ENCODE measurements at regions not wholly inside any gene's neighbourhood (a gene's known extent, or its start where the extent isn't known, plus 50 kb on each side); places are given as distances from the start of the nearest gene placed in this dataset.
A peak's percentile ranks its signal among the peaks of the same experiment; 100 is the strongest.
"Not testable (repeated sequence)": the region's sequence is repeated elsewhere in the genome, so short reads cannot be mapped to it uniquely, and the experiment has no call there.

DNA sequence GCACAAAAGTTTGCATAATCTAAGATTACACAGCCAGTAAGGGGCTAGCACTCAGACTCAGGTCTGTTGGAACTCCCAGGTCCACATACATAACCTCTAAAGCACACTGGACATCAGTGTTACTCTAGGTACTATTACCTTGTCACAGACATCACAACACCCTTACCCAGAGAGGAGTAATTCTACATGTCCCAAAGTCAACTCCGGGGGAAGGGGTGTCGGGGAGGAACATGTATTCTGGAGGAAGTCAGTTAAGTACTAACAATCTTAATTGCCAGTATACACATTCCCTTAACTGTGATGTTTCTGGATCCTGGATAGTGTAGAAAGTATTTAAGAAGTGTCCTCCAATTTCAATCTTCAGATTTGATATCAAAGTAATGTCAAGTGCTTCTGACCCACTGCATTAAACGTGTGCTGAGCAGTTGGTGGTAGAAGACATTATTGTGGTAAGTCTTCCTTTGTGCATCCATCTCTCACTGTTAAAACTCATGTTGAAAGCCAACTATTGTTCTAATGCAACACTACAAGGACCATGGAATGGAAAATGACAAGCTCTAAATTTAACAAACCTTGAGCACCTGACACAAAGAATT is 155.4 kb downstream of the CRPPA start:
- DNase-seq, result no peak

DNA sequence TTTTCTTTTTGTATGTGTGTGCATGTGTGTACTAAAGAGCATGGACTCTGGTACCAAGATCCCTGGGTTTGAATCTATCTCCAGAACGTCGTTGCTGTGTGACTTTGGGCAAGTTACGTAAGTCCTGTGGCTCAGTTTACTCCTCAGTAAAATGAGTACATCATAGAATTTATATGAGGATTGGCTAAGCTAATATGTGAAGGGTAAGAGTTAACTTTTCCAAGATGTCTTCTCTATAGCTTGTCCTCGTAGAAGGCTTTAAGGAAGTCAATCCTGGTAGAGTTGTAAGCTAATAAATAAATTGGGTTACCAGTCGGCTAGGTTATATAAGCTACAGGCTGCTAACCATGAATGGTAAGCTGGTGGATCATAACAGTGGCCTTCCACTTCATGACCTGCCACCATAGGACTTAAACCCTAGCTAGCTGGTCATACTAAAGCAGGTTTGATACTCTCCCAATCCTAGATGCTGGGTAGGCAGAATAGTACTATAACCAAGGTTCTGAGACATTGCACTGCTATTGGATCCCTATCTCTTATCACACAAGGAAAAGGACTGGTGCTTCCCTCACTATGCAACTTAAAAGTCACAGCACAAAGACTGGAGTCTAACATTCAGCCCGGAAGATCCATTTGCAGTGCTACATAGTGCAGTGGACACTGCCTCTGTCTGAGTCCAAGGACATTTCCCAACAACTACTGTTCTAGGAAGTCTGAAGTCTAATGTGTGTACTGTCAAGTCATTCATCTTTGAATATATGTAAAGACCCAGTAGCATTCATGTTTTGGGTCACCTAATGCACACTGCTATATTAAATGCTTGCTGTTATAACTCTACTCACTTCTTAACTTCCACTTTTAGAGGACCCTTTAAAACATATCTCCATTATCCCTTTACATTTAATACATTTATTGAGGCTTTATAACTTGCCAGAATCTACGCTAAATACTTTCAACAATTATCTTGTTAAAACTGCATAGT is 156.2 kb downstream of the CRPPA start:
- no peak for DNase-seq

DNA sequence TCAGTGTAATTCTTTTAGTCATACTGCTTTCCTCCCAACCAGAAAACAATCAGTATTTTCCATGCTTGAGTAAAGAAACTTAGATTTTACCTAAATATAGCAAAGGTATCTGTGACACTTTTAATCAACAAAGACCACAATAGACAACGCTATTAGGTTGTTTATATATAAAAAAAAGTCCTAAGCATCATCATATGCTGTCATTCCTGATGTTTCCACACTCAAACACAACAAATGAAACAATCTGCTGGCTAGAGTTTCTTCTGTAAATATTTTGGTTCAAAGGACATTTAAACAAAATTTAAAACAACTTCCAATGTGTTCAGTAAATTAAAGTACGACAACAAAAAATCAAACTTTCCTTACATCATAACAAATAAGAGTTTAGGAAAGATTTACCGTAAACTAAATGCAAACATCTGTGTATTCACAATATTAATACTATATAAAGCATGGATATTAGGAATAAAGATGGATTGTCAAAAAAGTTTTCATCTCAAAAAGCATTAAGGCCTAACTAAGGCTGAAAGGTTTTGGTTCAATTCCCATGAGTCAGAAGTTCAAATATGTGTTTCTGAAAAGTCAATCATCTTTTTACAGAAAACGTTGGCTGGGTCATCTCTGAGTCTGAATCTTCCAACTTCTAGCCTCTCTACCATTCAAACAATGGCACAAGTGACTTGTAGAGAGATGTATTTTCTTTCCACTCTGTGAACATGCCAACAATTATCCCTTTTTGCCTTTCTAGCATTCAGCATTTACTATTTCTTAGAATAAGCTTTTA is 157.1 kb downstream of the CRPPA start:
- DNase-seq, result no peak

DNA sequence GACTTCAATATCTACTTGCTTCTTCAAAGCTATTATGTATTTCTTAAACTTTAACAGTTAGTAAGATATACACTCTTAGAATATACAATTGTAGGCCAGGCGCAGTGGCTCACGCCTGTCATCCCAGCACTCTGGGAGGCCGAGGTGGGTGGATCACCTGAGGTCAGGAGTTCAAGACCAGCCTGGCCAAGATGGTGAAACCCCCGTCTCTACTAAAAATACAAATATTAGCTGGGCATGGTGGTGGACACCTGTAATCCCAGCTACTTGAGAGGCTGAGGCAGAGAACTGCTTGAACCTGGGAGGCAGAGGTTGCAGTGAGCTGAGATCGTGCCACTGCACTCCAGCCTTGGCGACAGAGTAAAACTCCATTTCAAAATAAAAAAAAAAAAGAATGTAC is 158.0 kb downstream of the CRPPA start:
- DNase-seq, result not testable (repeated sequence)

DNA sequence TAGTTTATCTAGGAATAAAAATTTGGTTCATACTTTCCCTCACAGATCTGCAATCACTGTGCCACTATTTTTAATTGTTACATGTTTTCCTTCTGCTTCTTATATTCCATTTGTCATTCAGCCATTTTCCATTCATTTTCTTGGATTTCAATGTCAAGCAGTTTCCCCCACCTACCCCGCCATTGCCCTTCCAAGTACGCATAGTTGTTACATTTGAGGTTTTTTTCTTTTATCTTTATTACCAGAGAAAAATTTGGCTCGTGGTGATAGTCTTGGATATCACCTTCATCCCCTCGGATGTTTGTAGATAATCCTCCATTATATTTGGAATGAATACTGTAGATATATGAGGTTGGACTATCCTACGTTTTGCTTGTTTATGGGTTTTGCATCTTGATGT is 159.7 kb downstream of the CRPPA start:
- no peak for DNase-seq

DNA sequence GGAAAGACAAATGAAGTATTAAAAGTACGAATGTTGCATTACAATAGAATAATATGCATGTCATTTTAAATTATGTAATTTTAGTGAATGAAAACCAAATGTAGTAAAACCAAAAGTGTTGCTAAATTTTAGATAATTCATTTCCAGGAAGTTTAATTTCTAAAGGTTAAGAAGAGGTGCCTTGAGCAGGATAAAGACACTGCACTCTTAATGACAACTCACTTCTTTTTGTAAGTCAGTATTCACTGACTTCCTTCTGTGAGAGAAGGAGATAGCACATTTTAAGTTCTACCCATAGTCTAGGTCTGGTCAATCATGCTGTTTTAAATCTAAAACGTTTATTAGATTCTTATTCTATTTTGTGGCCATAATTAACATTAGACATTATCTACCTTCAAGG is 160.2 kb downstream of the CRPPA start:
- DNase-seq, result no peak

DNA sequence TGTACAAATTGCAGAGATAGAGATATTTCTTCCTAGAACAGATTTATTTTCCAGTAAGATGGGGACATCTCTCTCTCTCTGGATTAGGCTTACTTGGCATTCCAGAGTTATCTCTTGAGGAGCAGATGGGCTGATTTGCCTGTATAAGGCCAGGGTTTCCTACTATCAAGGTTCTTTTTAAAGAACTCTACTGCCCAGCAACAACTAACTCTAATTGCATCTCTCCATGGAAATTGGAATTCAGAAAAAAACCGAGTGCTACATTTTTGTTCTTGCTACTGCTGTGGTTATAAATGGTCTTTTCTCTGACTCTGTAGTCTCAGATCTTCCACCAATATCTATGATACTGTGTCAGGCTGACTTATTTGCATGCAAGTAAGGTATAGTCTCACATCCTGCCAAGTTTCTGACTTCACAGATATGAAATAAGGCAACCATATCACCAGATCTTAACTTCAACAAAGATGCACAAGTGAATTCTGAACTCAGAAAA is 161.1 kb downstream of the CRPPA start:
- DNase-seq, result no peak

DNA sequence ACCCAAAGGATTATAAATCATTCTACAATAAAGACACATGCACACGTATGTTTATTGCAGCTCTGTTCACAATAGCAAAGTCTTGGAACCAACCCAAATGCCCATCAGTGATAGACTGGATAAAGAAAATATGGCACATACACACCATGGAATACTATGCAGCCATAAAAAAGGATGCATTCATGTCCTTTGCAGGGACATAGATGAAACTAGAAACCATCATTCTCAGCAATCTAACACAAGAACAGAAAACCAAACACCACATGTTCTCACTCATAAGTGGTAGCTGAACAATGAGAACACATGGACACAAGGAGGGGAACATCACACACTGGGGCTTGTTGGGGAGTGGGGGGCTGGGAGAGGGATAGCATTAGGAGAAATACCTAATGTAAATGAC is 164.9 kb downstream of the CRPPA start:
- not testable (repeated sequence) for DNase-seq

DNA sequence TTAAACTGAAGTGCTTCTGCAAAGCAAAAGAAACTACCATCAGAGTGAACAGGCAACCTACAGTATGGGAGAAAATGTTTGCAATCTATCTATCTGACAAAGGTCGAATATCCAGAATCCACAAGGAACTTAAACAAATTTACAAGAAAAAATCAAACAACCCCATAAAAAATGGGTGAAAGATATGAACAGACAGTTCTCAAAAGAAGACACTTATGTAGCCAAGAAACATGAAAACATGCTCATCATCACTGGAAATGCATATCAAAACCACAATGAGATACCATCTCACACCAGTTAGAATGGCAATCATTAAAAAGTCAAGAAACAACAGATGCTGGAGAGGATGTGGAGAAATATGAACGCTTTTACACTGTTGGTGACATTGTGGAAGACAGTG is 165.4 kb downstream of the CRPPA start:
- not testable (repeated sequence) for DNase-seq

DNA sequence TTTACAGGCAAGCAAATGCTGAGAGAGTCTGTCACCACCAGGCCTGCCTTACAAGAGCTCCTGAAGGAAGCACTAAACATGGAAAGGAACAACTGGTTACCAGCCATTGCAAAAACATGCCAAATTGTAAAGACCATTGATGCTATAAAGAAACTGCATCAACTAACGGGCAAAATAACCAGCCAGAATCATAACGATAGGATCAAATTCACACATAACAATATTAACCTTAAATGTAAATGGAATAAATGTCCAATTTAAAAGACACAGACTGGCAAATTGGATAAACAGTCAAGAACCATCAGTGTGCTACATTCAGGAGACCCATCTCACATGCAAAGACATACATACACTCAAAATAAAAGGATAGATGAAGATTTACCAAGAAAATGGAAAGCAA is 170.7 kb downstream of the CRPPA start:
- DNase-seq, result not testable (repeated sequence)

DNA sequence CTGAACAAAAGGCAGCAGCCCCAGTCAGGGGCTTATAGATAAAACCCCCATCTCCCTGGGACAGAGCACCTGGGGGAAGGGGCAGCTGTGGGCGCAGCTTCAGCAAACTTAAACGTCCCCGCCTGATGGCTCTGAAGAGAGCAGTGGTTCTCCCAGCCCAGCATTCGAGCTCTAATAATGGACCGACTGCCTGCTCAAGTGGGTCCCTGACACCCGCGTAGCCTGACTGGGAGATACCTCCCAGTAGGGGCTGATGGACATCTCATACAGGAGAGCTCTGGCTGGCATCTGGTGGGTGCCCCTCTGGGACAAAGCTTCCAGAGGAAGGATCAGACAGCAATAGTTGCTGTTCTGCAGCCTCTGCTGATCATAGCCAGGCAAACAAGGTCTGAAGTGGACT is 172.1 kb downstream of the CRPPA start:
- not testable (repeated sequence) for DNase-seq

DNA sequence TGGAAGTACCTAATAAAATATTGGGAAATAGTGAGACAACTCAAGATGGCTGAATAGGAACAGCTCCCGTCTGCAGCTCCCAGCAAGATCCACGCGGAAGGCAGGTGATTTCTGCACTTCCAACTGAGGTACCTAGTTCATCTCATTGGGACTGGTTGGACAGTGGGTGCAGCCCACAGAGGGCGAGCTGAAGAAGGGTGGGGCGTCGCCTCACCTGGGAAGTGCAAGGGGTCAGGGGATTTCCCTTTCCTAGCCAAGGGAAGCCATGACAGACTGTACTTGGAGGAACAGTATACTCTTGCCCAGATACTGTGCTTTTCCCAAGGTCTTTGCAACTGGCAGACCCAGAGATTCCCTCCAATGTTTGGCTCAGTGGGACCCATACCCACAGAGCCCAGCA is 172.8 kb downstream of the CRPPA start:
- not testable (repeated sequence) for DNase-seq

DNA sequence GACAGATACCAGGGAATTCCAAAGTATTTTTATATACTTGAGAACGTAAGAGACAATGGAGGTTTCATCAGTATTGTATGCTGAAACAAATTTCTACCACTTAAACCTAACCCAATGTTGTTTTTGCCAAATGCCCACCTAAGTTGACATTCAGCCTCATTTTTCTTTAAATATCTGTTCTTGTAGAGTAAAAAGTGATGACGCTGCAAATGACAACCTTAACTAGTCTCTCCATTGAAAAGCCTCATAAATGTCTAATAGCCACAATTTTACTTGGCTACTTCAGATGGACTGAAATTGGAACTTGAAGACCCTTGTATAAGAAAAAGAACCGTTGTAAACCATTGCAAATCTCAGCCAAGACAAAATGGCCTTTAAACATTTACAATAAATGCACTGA is 176.9 kb downstream of the CRPPA start:
- no peak for DNase-seq

DNA sequence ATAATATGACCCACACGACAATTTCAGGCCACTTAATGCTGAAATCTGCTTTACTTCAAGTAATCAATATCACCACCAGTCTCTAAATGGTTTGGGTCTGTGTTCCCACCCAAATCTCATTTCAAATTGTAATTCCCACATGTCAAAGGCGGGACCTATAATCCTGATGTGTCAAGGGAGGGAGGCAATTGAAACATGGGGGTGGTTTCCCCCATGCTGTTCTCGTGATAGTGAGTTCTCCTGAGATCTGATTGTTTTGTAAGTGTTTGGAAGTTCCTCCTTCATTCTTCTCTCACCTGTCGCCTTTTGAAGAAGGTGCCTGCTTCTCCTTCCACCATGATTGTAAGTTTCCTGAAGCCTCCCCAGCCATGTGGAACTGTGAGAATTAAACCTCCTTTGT is 178.4 kb downstream of the CRPPA start:
- DNase-seq, result no peak

DNA sequence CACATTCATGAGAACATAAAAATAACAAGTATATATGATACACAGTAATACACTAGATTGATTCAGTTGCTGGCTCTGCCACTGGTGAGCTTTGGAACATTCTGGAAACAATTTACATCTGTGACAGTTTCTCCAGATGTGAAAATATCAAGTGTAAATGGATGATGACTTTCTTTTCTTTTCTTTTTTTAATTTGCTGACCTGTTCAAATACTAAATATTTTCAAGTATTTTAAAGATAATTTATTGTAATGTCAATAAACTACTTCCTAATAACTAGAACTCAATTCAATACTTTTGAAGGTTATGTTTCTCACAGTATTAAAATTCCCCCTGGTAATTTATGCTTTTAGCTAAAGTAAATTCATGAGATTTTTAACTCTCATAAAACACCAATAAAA is 180.3 kb downstream of the CRPPA start:
- DNase-seq, result no peak

DNA sequence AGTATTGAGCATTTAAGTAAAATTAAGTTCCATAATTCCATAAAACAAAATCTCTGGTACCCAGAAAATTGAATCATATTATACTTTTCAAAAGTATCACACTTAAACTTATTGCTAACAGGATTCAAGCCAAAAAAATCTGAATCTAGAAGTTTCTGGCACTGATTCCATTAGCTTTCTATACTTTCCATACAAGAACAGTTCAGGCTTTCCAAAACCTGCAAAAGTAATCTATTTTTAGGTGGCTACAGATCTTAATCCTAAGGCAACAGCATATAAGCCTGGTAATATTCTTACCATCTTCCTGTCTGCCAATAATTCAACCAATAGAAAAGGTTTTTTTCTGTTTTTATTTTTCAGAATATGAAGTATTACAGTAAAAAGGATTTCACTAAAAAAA is 185.0 kb downstream of the CRPPA start:
- DNase-seq, result no peak

DNA sequence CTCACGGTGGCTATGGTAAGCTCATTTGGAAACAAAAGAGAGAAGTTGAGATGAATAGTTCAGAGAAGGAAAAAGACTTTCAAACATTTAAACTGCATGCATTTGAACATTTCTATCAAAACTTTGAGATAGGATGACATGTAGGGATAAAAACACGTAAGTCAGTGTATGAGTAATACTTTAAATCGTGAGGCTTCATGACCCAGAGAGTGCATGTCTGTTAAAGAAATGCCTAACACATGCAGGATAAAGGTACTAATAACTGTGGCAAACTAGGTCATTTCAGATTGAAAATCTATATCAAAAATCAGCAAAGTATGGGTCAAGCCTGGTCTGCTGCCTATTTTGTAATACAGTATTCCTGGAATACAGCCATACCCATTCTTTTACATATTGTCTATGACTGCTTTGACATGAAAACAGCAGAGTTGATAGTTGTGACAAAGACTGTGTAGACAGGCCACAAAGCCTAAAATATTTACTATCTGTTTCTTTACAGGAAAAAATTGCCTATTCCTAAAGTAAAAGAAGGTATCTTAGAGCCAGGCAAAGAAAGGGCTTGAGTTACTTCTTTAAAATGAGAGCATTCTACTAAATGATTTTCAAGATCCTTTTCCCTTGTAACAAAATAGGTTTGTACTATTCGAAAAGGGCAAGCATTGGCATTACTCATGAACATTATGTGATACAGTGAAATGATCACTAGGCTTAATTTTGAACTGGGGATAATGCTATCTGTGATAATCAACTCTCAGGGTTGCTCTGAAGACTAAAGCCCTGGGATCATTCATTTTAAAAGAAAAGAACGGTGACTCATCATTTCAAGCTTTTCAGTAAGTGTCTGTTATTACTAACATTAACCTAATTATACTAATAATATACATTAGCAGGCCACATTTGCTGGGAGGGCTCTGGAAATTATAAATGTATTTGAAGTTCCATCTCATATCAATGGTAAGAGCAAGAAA is 185.9 kb downstream of the CRPPA start:
- no peak for DNase-seq

DNA sequence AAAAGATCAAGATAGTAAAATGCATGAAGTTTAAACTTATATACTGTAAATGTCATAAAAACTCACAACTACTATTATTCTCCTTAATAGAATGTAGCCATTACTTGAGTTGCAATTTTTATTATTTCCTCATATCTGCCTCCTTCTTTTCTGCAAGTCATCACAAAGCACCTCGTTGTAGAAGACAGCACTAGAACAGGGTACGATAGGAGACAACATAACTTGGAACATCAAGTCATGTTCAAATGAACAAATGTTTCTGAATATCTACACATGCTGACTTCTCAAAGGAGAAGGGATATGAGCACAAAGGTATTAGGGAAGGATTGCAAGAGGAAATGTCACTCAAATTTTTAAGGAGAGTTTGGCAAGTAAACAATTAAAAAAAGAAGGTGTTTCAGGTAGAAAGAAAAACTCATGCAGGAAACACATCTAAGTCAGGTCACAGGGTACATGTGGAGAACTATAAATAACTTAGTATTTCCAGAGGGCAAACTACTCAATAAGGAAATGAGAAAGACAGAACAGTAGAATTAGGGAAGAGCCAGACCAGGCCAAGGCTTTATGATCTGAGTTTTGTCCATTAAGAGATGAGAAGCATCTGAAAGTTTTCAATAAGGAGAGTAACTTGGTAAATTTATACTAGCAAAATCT is 186.7 kb downstream of the CRPPA start:
- DNase-seq, result no peak

DNA sequence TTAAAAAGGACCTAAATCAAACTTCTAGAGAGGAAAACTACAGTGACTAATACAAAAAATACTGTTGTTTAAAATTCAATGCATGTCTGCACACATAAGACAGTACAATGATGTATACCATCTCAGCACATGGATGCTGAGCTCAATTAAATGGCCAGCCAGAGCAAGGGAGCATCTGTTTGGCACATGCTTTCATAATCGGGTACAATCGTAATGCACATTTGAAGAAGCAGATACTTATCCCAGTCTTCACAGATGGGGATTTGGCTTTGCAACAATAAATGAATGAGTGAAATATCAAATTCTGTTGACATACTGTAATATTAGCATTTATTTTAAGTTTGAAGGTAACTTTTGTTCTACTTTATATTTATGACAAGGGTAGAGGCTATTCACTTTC is 187.8 kb downstream of the CRPPA start:
- peak; percentile 7 for DNase-seq

DNA sequence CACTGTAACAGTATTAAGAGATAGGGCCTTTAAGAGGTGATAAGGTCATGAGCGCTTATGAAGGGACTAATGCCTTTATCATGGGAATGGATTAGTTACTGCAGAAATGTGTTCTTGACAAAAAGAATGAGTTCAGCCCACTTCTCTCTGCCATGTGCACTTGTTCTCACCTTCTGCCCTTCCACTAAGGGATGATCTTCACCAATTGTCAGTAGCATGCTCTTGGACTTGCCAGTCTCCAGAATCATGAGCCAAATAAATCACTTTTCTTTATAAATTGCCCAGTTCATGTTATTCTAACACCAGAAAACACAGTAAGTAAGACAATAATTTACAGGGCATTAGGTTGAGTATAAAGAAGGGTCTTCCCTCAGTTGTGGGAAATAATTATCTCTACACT is 189.1 kb downstream of the CRPPA start:
- no peak for DNase-seq

DNA sequence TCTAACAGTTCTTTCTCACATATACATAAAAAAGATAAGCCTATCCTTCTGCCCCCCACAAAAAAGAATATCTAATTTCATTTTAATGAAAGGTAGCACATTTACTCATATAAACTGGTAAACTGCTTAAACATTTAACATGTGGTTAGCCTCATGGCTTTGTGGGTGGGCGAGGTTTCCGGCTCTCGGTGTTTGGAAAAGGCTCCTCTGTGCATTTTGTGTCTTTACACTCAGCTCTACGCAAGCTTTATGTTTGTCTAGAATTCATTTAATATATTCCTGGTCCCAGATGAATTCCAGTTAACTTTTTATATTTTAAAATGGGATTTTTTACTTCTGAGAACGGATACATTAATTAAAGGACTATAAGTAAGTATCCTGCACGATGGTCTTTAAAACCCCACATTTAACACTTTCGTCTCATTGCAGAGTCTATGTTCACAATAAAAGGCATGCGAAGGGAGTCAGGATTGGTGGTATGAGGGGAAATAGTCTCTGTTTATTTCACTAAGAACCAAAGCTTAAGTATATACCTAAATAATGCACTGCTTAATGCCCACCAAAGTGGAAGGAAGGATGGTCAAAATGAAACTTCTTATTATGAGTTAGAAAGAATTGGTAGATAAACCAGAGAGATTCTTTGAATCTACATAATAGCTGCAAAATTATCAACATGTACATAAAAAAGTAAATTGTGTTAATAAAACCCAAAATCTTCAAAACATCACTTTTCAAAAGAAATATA is 197.2 kb downstream of the CRPPA start:
- no peak for DNase-seq
